ENCODE measurements at regions not wholly inside any gene's neighbourhood (a gene's known extent, or its start where the extent isn't known, plus 50 kb on each side); places are given as distances from the start of the nearest gene placed in this dataset.

GRCh38 chr6:113694278-113695077 lies 162.7 kb upstream of the MARCKS start:
- Histone ChIP-seq H3K27ac (ENCODE audit: low read depth in 1 of 2, low read length in 2 of 2) (no peak overlapping the region), H3K9ac (ENCODE audit: low read depth in 1 of 2, low read length in 2 of 2) (no peak overlapping the region), H3K4me3 (ENCODE audit: low read depth in 1 of 3, low read length in 3 of 3) (no peak overlapping the region), H3K27me3 (ENCODE audit: control insufficient read depth in 4 of 4, insufficient read depth in 4 of 4, low read length in 3 of 4) (no peaks in the 10 kb centered on the region), H3K36me3 (ENCODE audit: control insufficient read depth in 4 of 4, insufficient read depth in 3 of 4, low read depth in 1 of 4, low read length in 3 of 4) (no peaks in the 10 kb centered on the region), H3K4me1 (ENCODE audit: control insufficient read depth in 4 of 4, insufficient read depth in 4 of 4, low read length in 3 of 4) (no peaks in the 10 kb centered on the region), H3K9me3 (ENCODE audit: control insufficient read depth in 4 of 4, low read length in 3 of 4) (no peaks in the 10 kb centered on the region)
- 86% methylated on average over 2 of the region's 2 CpGs for WGBS
- no peak for DNase-seq (ENCODE audit: low spot score)
- no peak for TF ChIP-seq FOXA2 (IDR thresholded peaks at IDR 0.05)
- TF ChIP-seq HNF4A (conservative IDR thresholded peaks at IDR 0.05), result no peak
- TF ChIP-seq RAD21 (IDR thresholded peaks at IDR 0.05), result no peak
- TF ChIP-seq MAX (IDR thresholded peaks at IDR 0.05), result no peak
- TF ChIP-seq ZBTB33 (IDR thresholded peaks at IDR 0.05), result no peak
- no peak for TF ChIP-seq TAF1 (conservative IDR thresholded peaks at IDR 0.05)
- TF ChIP-seq HNF4G (IDR thresholded peaks at IDR 0.05), result no peak
- no peak for TF ChIP-seq FOXA1 (IDR thresholded peaks at IDR 0.05)
- TF ChIP-seq SP1 (IDR thresholded peaks at IDR 0.05), result no peak
- no peak for TF ChIP-seq CTCF (IDR thresholded peaks at IDR 0.05; ENCODE audit: low read depth, low read length, missing input control)
- TF ChIP-seq EGR1 (IDR thresholded peaks at IDR 0.05; ENCODE audit: low read depth in 2 of 2), result no peak
- no peak for TF ChIP-seq NR2F2 (IDR thresholded peaks at IDR 0.05)
- no peak for TF ChIP-seq GABPA (IDR thresholded peaks at IDR 0.05 in 1 of 2, conservative IDR thresholded peaks at IDR 0.05 in 1 of 2)
- TF ChIP-seq JUND (IDR thresholded peaks at IDR 0.05), result no peak
- TF ChIP-seq YY1 (IDR thresholded peaks at IDR 0.05), result no peak
- no peak for TF ChIP-seq REST (IDR thresholded peaks at IDR 0.05)
- TF ChIP-seq, protein P1, sequence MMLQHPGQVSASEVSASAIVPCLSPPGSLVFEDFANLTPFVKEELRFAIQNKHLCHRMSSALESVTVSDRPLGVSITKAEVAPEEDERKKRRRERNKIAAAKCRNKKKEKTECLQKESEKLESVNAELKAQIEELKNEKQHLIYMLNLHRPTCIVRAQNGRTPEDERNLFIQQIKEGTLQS (IDR thresholded peaks at IDR 0.05), result no peak
- TF ChIP-seq RXRA (IDR thresholded peaks at IDR 0.05), result no peak
